ENCODE measurements at regions not wholly inside any gene's neighbourhood (a gene's known extent, or its start where the extent isn't known, plus 50 kb on each side); places are given as distances from the start of the nearest gene placed in this dataset.
"Not testable (repeated sequence)": the region's sequence is repeated elsewhere in the genome, so short reads cannot be mapped to it uniquely, and the experiment has no call there.

DNA sequence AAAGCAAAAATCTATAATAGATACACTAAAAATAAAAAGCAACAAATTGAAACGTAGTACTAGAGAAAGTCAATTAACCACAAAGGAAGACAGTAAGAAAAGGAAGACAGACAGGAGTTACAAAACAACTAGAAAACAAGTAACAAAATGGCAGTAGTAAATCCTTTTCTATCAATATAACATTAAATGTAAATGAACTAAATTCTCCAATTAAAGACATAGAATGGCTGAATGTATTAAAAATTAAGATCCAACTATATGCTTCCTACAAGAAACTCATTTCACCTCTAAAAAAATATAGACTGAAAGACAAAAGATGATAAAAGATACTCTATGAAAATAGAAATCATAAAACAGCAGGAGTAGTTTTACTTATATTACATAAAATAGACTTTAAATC lies 79.1 kb downstream of the CTH start:
- DNase-seq, result no peak

DNA sequence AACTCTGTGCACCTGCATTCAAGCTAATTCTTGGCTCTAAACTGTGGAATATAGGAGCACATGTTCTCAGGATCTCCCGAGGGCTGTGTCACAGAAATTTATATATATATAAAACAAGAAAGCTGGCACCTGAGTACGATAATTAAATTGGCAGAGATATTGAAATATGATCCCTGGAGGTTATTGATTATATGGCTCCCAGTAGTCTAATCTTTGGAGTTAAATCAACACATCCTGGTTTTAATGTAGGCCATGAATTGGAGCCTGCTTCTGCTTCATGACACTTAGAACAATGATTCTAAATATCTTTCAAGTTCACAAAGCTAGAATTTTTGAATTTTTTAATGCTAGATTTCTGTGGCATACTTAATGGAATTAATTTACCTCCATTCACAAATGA lies 84.3 kb downstream of the CTH start:
- DNase-seq, result no peak

DNA sequence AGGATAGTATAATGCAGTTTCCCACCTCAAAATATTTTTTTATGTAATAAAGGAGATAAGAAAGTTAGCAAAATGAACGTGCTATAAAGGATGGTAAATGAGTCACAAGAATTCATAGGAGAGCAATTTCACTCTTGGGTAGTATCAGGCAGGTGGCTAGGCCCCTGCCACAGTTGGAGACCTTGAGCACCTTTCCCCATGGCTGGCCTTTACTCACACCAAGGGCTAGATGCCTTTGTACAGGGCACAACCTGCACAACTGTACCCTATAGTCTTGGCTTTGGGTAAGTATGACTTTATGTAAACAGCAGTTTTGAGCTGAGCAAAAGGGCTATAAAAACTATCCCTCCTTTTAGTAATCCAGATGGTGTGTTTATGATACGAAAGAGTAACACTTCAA lies 85.1 kb downstream of the CTH start:
- DNase-seq, result no peak

DNA sequence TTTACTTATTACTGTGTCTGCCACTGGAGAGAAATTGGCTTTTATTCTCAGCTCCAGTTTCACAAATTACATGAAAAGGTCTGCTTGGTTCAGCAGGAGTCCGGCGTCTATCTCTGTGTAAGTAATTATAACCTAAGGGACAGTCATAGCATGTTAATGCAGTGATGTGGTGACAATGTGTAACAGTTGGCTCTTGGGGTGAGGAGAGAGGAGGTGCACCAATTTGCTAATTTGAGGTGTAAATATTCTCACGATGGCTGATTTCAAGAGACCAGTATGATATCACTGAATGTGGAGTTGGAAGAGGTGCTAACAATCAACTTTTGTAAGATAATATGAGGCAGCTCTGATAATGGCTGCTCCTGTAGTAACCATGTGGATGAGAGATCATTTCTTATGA lies 86.1 kb downstream of the CTH start:
- DNase-seq, result no peak

DNA sequence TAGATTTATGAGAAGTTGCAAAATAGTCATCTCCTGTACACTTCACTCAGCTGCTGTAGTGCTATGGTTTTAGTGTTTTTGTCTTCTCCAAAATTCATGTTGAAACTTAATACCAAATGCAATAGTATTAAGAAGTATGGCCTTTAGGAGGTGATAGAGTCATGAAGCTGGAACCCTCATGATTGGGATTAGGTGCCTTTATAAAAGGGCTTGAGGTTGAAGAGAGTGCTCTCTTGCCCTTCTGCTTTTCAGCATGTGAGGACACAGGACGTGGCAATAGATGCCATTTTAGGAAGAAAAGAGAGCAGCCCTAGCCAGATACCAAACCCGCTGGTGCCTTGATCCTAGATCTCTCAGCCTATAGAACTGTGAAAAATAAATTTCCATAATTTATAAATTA lies 87.6 kb downstream of the CTH start:
- peak; percentile 28 for DNase-seq

DNA sequence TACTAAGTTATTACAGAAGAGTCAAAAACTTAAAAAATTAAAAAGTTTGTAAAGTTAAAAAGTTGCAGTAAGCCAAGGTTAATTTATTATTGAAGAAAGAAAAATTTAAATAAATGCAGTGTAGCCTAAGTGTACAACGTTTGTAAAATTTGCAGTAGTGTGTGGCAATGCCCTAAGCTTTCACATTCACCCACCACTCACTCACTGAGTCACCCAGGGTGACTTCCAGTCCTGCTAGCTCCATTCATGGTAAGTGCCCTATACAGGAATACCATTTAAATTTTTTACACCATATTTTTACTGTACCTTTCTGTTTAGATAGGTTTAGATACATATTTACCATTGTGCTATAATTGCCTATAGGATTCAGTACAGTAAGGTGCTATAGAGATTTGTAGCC lies 88.6 kb downstream of the CTH start:
- DNase-seq, result no peak

DNA sequence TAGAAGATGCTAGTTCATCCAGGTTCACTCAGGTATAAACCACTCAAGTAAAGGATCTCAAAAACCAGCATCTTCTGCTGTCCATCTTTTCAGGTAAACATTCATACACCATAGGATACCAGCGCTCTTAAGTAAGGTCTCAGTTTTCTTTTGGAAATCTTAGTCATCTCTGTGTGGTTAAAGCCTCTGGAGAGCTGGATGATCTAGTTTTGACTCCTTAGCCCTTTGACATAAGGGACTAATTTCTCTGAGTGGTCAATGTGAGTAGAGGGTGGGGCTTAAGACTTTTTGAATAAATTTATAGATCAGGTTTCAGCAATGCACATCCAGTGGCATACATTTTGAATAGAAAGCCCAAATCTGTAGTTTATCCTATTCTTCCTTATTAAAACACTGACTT lies 92.3 kb downstream of the CTH start:
- no peak for DNase-seq

DNA sequence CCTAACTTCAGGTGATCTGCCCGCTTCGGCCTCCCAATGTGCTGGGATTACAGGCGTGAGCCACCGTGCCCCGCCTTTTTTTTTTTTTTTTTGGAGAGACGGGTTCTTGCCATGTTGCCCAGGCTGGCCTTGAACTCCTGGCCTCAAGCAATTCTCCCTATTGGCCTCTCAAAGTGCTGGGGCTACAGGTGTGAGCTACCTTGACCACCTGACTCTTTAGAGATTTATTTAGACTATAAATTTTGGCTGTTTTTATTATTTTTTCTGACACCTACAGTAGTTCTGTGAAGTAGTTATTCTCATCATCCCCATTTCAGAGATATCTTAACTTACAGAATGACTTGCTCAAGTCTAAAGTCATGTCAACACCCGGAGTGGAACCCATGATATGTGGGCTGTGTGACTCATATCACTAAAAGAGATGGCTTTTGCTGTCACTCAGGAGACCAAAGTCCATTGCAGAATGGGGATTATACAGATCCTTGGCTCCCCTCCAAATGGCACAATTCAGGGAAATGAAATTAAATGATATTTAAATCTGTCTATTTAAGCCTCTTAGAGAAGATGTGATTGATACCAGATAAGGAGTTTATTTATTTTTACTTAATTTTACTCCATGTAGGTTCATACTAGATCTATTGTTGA lies 93.2 kb downstream of the CTH start:
- peak; percentile 24 for DNase-seq

DNA sequence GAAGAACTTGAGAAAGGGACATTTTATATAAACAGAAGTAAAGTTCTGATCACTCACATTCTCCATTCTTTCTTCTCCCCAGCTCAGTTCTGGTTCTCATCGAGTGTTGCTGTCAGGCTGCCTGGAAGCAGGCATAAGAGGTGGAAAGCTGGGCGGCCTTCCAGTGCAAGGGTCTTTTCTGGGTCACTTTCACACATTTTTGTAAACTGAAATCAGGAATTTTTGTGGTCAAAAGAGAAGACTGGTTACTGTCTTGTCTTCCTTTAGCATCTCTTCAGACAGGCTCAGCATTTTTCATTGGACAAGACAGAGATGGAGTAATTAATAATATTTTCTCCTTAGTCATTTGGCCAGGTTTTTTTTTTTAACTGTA lies 93.7 kb downstream of the CTH start:
- no peak for DNase-seq

DNA sequence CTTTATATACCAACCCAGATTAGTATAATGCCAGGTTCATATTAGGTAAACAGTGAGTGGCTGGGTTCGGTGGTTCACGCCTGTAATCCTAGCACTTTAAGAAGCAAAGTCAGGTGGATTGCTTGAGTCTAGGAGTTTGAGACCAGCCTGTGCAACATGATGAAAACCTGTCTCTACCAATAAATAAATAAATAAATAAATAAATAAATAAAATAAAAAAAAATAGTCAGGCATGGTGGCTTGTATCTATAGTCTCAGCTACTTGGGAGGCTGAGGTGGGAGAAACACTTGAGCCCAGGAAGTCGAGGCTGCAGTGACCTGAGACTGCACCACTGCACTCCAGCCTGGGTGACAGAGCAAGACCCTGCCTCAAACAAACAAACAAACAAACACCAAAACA lies 96.9 kb downstream of the CTH start:
- not testable (repeated sequence) for DNase-seq

DNA sequence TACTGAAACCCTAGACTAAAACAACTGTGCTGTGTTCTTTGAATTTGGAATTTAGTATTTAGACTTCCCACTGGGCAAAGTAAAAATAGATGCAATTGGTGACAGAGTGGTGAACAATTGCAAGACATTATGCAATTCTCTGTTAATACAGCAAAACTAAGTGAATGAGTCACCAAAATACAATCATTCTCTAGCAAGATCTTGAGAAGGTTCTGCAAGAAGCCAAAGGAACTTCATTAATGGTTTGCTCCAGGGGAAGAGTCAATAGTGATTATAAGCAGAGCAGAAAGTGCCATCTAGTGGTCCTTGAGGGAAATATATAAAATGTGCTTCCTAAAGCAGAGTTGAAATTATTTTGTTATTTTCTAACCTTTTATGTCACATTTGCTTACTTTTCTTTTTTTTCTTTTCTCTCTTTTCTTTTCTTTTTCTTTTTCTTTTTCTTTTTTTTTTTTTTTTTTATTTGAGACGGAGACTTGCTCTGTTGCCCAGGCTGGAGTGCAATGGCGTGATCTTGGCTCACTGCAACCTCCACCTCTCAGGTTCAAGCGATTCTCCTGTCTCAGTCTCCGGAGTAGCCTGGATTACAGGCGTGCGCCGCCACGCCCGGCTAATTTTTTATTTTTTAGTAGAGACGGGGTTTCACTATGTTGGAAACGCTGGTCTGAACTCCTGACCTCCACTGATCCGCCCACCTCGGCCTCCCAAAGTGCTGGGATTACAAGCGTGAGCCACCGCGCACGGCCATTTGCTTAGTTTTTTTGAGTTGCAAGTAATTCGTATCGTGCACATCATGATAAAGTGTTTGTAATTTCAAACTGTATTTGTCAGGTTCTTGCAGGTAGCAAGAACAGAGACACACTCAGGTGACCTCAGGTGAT lies 99.2 kb downstream of the CTH start:
- DNase-seq, result peak; percentile 88

DNA sequence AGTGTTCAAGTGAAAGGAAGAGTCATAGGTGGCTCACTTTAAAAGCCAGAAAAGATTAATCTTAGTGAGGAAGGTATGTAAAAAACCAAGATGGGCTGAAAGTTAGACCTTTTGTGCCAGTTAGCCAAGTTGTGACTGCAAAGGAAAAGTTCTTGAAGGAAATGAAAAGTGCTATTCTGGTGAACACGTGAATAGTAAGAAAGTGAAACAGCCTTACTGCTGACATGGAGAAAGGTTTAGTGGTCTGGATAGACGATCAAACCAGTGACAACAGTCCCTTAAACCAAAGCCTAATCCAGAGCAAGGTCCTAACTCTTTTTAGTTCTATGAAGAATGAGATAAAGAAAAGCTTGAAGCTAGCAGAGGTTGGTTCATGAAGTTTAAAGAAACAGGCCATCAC lies 106.4 kb downstream of the CTH start:
- no peak for DNase-seq

DNA sequence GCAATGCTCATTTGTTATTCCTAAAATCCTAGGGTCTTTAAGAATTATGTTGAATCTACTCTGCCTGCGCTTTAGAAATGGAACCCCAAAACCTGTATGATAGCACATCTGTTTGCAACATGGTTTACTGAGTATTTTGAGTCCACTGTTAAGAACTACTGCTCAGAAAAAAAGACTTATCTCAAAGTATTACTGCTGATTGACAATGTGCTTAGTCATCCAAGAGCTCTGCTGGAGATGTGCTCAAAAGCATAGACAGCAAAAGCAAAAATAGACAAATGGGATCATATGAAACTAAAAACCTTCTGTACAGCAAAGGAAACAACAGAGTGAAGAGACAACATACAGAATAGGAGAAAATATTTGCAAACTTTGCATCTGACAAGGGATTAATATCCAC lies 107.0 kb downstream of the CTH start:
- DNase-seq, result peak; percentile 24

DNA sequence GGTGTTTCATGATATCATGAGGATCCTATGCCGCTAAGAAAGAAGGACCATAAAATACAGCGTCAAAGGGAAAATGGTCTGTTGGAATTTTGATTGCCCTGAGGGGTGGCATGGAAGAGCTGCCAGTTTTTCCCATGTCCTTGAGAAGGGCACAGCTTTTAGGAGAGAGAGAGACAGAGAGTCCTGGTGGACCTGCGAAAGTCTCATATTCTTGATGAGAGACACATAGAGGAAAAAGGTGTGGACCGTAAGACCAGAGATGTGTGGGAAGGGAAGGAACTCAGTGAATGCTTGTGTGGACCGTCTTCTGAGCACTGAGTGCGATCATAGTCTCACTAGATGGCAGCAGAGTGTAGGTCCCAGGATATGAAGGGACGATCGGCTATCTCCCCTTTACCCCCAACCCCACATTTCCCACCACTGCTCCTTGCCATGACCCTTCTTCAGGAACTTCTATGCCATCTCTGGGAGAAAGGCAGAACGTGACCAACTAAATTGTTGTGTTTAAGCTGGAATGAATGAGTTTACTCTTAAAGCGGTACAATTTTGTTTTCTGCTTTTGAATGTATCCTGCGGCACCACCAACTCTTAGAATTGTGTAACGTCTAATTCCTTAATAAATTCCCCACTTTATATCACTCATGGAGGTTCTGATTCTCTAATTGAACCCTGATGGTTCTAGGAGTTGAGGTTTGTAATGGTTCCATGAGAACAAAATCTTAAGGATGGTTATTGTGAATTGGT lies 117.7 kb downstream of the CTH start:
- DNase-seq, result peak; percentile 68

DNA sequence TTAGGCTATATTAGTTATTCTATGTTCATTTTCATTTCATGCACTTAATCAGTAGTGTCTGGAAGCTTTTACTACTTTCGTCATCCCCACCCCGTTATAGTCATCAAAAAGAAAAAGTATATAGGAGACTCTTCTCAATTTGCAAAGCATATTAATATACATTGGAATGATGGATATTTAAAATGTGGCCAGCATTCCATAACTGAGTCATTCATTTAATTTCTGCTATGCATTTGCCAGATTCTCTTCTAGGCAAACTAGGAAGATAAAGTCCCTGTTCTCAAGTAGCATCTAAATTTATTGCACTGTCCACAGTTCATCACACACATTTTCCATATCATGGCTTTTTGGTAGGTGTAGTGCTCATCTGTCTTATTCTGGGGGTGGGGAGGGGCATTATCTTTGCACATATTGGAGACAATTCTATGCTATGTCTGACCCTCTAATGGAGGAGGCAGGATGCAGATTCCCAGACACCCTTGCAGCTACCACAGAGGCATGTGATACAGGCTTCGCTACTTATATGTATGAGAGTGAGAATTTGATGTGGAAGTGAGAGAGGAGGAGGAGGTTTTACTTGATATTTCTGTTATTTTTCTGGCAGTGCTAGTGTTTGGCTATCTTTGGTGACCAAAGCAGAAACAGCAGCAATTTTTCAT lies 125.8 kb downstream of the CTH start:
- DNase-seq, result no peak

DNA sequence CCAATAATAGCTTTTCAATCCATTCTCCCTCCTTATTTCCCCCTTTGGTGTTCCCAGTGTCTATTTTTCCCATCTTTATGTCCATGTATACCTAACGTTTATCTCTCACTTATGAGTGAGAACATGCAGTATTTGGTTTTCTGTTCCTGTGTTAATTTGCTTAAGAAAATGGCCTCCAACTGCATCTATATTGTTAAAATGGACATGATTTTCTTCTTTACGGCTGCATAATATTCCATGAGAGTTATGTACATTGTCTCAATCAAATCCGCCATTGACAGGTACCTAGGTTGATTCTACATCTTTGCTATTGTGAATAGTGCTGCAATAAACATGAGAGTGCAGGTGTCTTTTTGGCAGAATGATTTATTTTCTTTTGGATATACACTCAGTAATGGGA lies 126.7 kb downstream of the CTH start:
- no peak for DNase-seq

DNA sequence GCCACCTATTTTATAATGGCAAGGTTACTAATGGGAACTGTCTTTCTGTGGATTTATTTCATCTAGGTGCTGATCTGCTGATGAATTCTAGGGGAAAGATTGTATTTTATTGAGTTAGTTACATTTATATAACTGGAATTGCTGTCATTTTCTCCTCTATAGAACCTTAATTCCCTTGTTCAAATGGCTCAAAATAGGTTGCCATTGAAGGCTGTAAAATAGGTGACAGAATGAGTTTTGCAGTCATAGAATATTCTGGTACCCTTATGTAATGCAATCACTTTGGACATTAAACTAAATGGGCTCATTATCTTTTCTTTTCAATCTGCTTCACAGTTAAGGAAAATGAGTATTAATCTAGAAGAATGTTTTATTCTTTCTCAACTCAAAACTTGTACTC lies 131.0 kb downstream of the CTH start:
- no peak for DNase-seq

DNA sequence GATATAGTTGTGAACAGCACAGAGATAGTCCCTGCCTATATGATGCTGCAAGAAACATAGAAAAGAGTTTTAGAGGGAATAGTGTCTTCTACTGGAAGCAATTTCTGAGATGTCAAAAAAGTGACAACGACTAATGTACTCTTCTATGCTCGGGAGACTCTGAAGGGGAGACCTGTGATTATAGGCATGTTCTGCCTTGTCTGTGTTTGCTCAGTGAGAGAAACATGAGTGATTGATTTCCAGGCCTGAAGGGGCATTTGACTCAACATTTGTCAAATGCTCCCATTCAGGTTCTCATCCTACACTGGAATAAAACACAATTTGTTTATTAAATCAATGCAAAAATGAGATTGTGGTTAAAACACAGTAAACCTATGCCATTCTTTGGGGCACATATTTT lies 131.8 kb downstream of the CTH start:
- no peak for DNase-seq

DNA sequence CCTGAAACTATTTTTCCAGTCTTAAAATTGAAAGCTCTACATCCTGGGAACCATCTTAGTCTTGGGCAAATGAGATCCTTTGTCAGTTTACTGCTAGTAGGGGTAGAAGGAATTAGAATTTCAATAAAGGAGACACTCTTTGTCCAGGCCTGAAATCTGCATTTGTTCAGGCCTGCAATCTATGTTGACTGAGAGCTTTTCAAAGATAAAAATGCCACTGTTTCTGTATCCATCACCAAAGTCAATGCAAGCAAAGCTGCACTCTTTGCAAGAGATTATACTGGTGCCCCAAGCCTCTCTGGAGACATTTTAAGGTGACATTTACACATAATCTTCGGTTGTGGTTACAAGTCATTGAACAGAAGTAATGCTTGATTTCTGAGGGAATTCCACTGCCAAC lies 135.7 kb downstream of the CTH start:
- no peak for DNase-seq

DNA sequence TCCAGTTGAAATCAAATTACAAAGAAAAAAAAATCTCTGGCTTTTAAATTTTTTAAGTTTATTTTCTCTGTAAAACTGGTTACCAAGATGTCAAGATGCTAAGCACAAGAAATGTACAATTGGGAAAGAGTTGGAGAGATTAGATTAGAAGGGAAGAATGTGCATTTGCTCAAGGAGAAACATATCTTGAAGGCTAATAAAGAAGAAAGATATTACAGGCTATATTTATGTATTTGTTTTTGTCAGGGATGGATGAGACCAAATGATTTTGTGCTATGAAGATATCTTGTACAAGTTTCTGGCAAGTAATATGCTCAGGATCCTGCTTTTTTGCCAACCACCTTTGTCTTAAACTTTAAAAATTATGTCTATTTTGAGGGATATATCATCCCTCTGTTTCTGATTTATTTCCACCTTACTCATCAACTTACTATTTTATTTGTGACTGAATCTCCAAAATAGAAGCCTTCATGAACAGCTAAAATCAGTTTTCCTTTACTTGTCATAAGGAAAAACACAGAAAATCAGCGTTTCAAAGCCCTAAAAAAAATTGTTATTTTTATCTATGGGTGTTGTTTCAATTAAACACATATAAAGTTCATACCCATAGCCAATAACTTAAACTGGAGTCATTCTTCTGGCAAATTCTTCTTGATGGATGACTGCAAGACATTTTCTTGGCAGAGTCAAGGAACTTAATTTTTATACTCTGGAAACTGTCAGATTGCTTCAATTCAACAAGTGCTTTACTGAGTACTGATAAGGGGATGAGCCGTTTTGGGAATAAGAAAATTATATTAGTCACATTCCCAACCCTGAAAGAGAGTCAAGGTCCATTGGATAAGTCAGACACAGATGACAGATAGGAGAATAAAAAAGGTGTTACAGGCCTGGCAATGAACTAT lies 141.8 kb downstream of the CTH start:
- DNase-seq, result no peak

DNA sequence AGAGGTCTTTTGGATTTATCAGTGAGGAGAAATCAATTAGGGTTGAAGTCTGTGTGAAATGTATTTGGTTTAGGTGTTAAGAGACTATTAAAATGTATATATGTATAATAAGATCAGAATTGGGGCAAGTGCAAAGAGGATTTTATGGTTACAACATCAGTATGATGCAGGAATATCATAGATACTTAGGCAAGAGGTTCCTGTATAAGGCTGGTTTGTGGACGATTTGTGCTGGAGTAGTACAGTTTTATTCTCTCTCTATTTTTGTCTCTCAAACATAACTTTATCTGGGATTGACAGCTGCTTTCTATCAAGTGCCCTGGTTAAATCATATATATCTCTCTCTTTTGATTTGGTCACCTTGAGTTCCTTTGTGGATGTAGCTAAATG lies 142.5 kb downstream of the CTH start:
- DNase-seq, result no peak

DNA sequence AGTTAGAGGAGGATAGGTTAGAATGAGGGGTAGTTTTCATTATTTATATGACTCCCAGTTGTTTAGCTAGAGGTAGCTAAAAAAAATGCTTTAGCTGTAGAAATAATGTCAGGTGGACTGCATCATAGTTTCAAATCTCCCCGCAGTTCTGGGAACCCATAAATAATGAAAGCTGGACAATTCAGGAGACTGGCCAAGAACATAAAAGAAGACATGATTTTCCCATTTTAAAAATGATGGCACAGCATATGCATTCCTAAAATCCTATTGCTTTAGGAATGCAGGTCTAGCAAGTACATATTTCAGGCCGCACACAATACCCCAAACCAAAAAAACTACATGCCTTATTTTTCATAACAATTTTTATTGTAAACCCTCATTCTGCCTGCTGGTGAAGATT lies 143.3 kb downstream of the CTH start:
- DNase-seq, result no peak

Measured in hematopoietic multipotent progenitor cell treated with erythropoietin and hydrocortisone succinate and interleukin-3 and kit ligand, for 4 days (in vitro differentiated cells).